C4-2B (cell line): ENCODE measurements at regions not wholly inside any gene's neighbourhood (a gene's known extent, or its start where the extent isn't known, plus 50 kb on each side); places are given as distances from the start of the nearest gene placed in this dataset.

Experiments used
- CTCF ChIP-seq: fragments of 450-650 bp; conservative IDR thresholded peaks from 2 replicates; pipeline ENCODE4 v1.5.1; 2017; ENCODE audit warnings: mild to moderate bottlenecking
- ZFX ChIP-seq: fragments of 450-650 bp; IDR thresholded peaks from 2 replicates; pipeline ENCODE4 v1.6.1; 2017

DNA sequence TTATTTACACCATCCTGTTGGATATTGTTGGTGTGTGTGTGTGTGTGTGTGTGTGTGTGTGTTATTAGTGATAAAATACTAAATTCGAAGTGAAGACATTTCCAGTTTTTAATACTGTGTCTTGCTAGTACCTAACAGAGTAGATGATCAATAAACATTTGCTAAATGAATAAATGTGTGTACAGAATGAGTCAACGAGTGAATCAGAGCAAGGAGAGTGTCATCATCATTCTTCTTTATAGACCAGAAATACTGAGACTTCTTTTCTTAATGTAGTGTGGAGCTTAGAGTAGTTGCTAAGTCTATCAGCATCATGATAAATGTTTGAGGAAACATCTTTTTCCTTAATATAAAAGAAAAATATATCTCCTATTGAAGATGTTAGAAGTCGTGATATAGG lies 169.7 kb upstream of the SATB2 start:
- TF ChIP-seq CTCF (no peak), ZFX (no peak)
